Left lung (tissue), 4 donors: ENCODE measurements at regions not wholly inside any gene's neighbourhood (a gene's known extent, or its start where the extent isn't known, plus 50 kb on each side); places are given as distances from the start of the nearest gene placed in this dataset.

Experiments used
- ATAC-seq: fragments of 200-7000 bp; cut with Tn5 transposase; one replicate; pipeline ENCODE4 v1.9.1; 2020; ENCODE audit warnings: moderate library complexity
- DNase-seq, 4 donors: peaks; one replicate each; pipeline ENCODE4 v3.0.0-alpha.2; 2013 to 2020
- H3K27ac ChIP-seq, 2 donors: fragments of 200-600 bp; sonication (generic) in 1 of 2; one replicate each; pipeline versions ENCODE4 v1.5.0 to v1.8.0; 2020 to 2021
- H3K27me3 ChIP-seq, 2 donors: fragments of 200-600 bp; sonication (generic) in 1 of 2; one replicate each; pipeline versions ENCODE4 v1.5.0 to v1.8.0; 2020 to 2021
- H3K36me3 ChIP-seq, 2 donors: fragments of 200-600 bp; sonication (generic) in 1 of 2; one replicate each; pipeline versions ENCODE4 v1.5.0 to v1.8.0; 2020 to 2021
- H3K4me1 ChIP-seq, 2 donors: fragments of 200-600 bp; one replicate each; pipeline ENCODE4 v1.8.0; 2021
- H3K4me3 ChIP-seq, 2 donors: fragments of 200-600 bp; sonication (generic) in 1 of 2; one replicate each; pipeline versions ENCODE4 v1.5.0 to v1.8.0; 2020 to 2021; ENCODE audit warnings: mild to moderate bottlenecking in 1 of 2
- H3K9me3 ChIP-seq, 2 donors: fragments of 200-600 bp; sonication (generic) in 1 of 2; one replicate each; pipeline versions ENCODE4 v1.5.0 to v1.8.0; 2020 to 2021
- intact Hi-C, 2 donors: fragments of 100-400 bp; cut with DNase I; formaldehyde crosslinking; loops; one replicate each; pipeline versions ENCODE4 v1.11.2 to v1.14.2; 2022
- TF ChIP-seq, protein P1 (sequence below), 2 donors: fragments of 200-600 bp; sonication (generic) in 1 of 2; IDR thresholded peaks; one replicate each; pipeline versions ENCODE4 v1.5.0 to v1.8.0; 2021; ENCODE audit warnings: antibody characterized with exemption in 2 of 2
- donor health status: DM: no; HTN: yes; CAD: no.
- donor health status: DM: no; HTN: no; CAD: no.

DNA sequence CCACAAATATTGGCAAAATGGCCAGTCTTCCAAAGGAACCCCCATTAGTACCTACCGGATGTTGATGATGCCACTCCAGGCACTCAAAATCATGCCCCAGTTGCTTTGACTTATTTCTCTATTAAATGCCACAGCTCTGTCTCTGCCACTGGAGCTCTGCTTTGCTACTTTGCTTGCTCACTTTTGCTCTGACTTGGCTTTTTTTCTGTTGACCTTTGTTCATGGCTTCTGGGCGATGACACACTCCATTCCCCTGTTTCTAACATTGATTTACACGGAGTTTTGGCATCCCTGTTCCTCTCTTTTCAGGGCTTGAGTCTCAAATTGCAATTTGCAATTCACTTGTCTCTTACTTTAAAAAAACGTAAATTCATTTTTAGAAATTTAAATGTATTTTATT, 217.1 kb upstream of the SPRY2 start:
- Histone ChIP-seq H3K36me3 (no peaks in the 10 kb centered on the region), H3K27ac (no peak overlapping the region), H3K4me3 (no peak overlapping the region), H3K27me3 (no peaks in the 10 kb centered on the region), H3K9me3 (no peaks in the 10 kb centered on the region), H3K4me1 (no peaks in the 10 kb centered on the region)
- TF ChIP-seq, protein P1, sequence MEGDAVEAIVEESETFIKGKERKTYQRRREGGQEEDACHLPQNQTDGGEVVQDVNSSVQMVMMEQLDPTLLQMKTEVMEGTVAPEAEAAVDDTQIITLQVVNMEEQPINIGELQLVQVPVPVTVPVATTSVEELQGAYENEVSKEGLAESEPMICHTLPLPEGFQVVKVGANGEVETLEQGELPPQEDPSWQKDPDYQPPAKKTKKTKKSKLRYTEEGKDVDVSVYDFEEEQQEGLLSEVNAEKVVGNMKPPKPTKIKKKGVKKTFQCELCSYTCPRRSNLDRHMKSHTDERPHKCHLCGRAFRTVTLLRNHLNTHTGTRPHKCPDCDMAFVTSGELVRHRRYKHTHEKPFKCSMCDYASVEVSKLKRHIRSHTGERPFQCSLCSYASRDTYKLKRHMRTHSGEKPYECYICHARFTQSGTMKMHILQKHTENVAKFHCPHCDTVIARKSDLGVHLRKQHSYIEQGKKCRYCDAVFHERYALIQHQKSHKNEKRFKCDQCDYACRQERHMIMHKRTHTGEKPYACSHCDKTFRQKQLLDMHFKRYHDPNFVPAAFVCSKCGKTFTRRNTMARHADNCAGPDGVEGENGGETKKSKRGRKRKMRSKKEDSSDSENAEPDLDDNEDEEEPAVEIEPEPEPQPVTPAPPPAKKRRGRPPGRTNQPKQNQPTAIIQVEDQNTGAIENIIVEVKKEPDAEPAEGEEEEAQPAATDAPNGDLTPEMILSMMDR (IDR thresholded peaks at IDR 0.05), result no peak
- intact Hi-C loops, result no loop called here
- no peak for DNase-seq
- no peak for ATAC-seq

DNA sequence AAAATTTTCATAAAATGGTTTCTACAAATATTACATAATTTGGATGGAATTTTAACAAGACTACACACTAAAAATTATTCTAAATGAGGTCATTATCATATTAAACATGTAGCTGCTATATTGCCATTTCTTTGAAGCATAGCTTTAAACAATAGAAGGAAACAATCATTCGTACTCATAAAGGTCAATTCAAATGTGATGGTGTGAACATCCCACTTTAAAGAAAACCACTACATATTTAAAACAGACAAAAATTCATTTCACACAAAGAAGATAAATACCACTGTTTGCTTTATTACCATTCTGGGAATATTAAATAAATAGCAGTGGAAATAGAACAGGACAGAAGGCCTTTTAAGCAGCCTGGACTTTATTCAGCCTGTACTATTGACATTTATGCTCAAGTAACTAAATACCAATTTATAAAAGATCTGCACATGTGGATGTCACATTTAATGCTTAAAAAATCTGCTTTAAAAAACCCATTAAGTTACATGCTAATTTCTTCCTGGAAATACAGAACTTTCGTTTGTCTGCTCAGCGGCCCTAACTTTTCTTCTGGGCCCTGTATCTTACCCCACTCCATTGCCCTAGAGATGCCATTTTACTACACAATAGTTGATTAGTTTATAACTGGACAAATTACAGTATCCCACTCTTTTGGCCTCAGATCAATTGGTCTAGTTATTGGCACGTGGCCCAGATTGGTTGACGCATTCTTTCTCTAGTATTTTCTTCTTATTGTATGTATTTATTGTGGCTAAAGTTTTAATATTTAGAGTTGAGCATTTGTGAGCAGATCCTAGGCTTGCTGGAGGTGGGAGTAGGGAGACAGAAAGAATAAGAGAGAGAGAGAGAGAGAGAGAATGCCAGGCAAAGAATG, 215.1 kb upstream of the SPRY2 start:
- Histone ChIP-seq H3K4me3 (no peak overlapping the region), H3K4me1 (peaks cover 0 to 6% of the 10 kb centered on the region in 2 donors), H3K27me3 (no peaks in the 10 kb centered on the region), H3K9me3 (no peaks in the 10 kb centered on the region), H3K36me3 (no peaks in the 10 kb centered on the region), H3K27ac (no peak overlapping the region)
- ATAC-seq (no peak), DNase-seq (no peak)
- intact Hi-C loops, result no loop called here
- TF ChIP-seq, protein P1 (IDR thresholded peaks at IDR 0.05), result no peak

DNA sequence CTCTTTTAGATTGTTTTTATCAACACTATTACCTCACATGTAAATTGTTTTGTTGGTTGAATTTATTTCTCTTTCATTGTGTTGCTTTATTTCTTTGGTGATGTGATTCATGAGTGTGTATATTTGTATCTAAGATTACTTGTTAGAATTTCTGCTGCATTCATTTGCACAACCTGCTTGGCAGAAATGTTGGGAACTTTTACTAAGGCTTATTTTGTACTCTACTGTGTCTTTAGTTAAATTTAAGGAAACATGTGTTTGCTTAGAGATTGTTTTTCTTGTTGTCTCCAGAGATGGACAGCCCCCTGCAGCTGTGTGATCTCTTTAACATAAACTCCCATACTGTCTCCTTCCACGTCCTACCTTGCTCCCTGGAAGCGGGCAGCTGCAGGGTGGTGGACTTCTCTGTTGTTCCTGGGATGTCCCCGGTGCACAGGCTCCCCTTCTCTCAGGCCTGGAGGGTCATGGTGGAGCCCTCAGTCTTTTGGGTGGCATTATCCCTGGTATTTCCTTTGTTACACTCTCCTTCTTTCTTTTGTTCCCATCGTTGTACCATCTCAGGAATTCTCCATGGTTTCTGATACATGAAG, 212.0 kb upstream of the SPRY2 start:
- no peaks in the 10 kb centered on the region for H3K27me3 ChIP-seq
- H3K4me3 ChIP-seq, result no peak overlapping the region
- ATAC-seq (no peak), DNase-seq (no peak)
- H3K27ac ChIP-seq, result no peak overlapping the region
- H3K9me3 ChIP-seq, result no peaks in the 10 kb centered on the region
- TF ChIP-seq, protein P1 (IDR thresholded peaks at IDR 0.05), result no peak
- H3K36me3 ChIP-seq, result no peaks in the 10 kb centered on the region
- intact Hi-C loops, result no loop called here
- H3K4me1 ChIP-seq, result peaks cover 0 to 7% of the 10 kb centered on the region in 2 donors

DNA sequence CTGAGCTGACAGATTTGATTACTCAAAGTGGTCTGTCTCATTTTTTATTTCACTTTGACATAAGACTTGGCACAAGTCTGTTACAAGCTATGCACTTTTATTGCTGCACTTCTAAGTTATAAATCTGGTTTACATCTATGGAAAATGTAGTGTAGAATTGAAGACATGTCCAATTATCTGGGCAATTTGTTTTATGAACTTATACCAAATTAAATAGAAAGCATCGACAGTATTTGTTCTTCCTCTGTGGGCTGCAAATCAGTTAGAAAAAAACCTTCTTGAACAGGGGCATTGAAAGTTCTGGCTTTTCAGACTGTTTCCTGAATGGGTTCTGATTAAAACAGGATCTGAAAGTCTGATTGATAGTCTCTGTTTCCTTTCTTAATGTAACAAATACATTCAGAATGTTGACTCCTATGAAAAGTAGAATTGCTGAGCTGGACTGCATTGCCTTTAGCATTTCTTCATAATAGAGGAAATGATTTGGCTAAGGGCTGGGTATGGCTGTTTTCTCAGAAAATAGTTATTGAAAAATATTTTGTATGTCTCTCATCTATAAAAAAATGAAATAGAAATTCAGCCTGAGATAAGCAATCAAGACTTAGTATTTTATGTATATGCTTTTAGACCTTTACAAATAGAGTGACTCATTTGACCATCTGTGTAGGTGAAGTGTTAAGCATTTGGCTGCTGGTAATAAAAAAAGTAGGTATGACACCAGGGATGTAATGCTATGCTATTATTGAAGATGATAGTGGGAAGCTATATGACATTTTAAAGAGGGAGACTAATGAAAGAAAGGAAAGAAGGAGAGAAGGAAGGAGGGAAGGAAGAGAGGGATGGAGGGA, 210.9 kb upstream of the SPRY2 start:
- no peaks in the 10 kb centered on the region for H3K36me3 ChIP-seq
- H3K27ac ChIP-seq, result no peak overlapping the region
- ATAC-seq, result no peak
- H3K9me3 ChIP-seq, result no peaks in the 10 kb centered on the region
- H3K4me3 ChIP-seq, result no peak overlapping the region
- intact Hi-C loops, result no loop called here
- H3K4me1 ChIP-seq, result peaks cover 0 to 7% of the 10 kb centered on the region in 2 donors
- H3K27me3 ChIP-seq, result no peaks in the 10 kb centered on the region
- TF ChIP-seq, protein P1 (IDR thresholded peaks at IDR 0.05), result no peak
- DNase-seq, result no peak
